Fibroblast of lung (primary cell): ENCODE measurements at regions not wholly inside any gene's neighbourhood (a gene's known extent, or its start where the extent isn't known, plus 50 kb on each side); places are given as distances from the start of the nearest gene placed in this dataset.

ENCODE experiments used
- DNase-seq, 2 donors: peaks; one replicate each; pipeline versions ENCODE4 v3.0.0 to v3.0.0-alpha.2; 2010; ENCODE audit warnings: low read depth in 2 of 2
- H2AFZ ChIP-seq: 2 replicates; pipeline ENCODE4 v1.5.1; 2012; ENCODE audit warnings: low read length, control low read depth, inconsistent platforms
- H3K27ac ChIP-seq: 2 replicates; pipeline ENCODE4 v1.5.1; 2011; ENCODE audit warnings: low read length, control low read depth; ENCODE audit not compliant: insufficient read depth
- H3K27me3 ChIP-seq: 2 replicates; pipeline ENCODE4 v1.5.1; 2011; ENCODE audit warnings: mild to moderate bottlenecking, low read length; ENCODE audit not compliant: control insufficient read depth, insufficient read depth
- H3K36me3 ChIP-seq: 2 replicates; pipeline ENCODE4 v1.5.1; 2011; ENCODE audit warnings: low read length; ENCODE audit not compliant: control insufficient read depth, insufficient read depth
- H3K4me1 ChIP-seq: 2 replicates; pipeline ENCODE4 v1.5.1; 2011; ENCODE audit warnings: low read length; ENCODE audit not compliant: control insufficient read depth, insufficient read depth; ENCODE audit errors: extremely low read depth
- H3K4me2 ChIP-seq: 2 replicates; pipeline ENCODE4 v1.5.1; 2011; ENCODE audit warnings: low read length, control low read depth; ENCODE audit not compliant: insufficient read depth; ENCODE audit errors: extremely low read depth
- H3K4me3 ChIP-seq, 4 experiments: fragments of 200-600 bp in 1 of 4; sonication (generic) in 1 of 4; replicated peaks in 1 of 4; 2 replicates each; pipeline ENCODE4 v1.5.1; 2011 to 2016; ENCODE audit warnings: low read length in 4 of 4, low read depth in 3 of 4, mild to moderate bottlenecking in 3 of 4, control low read depth in 2 of 4, inconsistent platforms in 1 of 4, mixed read lengths in 1 of 4; ENCODE audit not compliant: insufficient read depth in 1 of 4; ENCODE audit errors: control extremely low read depth in 1 of 4
- H3K79me2 ChIP-seq: 2 replicates; pipeline ENCODE4 v1.5.1; 2012; ENCODE audit warnings: mild to moderate bottlenecking, low read length, inconsistent platforms; ENCODE audit not compliant: control insufficient read depth, insufficient read depth
- H3K9ac ChIP-seq: 2 replicates; pipeline ENCODE4 v1.5.1; 2011; ENCODE audit warnings: mild to moderate bottlenecking, low read length, control low read depth; ENCODE audit not compliant: insufficient read depth
- H3K9me3 ChIP-seq: 2 replicates; pipeline ENCODE4 v1.5.1; 2012; ENCODE audit warnings: low read depth, low read length; ENCODE audit not compliant: control insufficient read depth, insufficient read depth
- H4K20me1 ChIP-seq: 2 replicates; pipeline ENCODE4 v1.5.1; 2011; ENCODE audit warnings: low read length; ENCODE audit not compliant: control insufficient read depth, insufficient read depth; ENCODE audit errors: extremely low read depth
- CTCF ChIP-seq, 2 donors: IDR thresholded peaks in 1 of 2; conservative IDR thresholded peaks in 1 of 2; 1 replicate in 1 of 2; 2 replicates in 1 of 2; pipeline ENCODE4 v1.5.1; 2011 to 2012; ENCODE audit warnings: low read length in 2 of 2, control low read depth in 1 of 2, inconsistent platforms in 1 of 2, low read depth in 1 of 2, mild to moderate bottlenecking in 1 of 2
- EZH2 ChIP-seq: IDR thresholded peaks from 2 replicates; pipeline ENCODE4 v1.5.1; 2012; ENCODE audit warnings: low read length, control low read depth, mild to moderate bottlenecking; ENCODE audit errors: missing control alignments

- H2AFZ ChIP-seq, result no peak overlapping the region
- H3K79me2 ChIP-seq, result no peaks in the 10 kb centered on the region
- H3K4me1 ChIP-seq, result no peaks in the 10 kb centered on the region
- no peak overlapping the region for H3K4me2 ChIP-seq
- no peak for DNase-seq
- no peak overlapping the region for H3K9ac ChIP-seq
- no peaks in the 10 kb centered on the region for H3K9me3 ChIP-seq
- TF ChIP-seq CTCF (conservative IDR thresholded peaks at IDR 0.05 in 1 of 2, IDR thresholded peaks at IDR 0.05 in 1 of 2; ENCODE audit: low read depth in 1 of 2, low read length in 2 of 2), result no peak
- H3K27me3 ChIP-seq, result no peaks in the 10 kb centered on the region
- no peak overlapping the region for H3K4me3 ChIP-seq
- H3K36me3 ChIP-seq, result no peaks in the 10 kb centered on the region
- no peak overlapping the region for H3K27ac ChIP-seq
- no peaks in the 10 kb centered on the region for H4K20me1 ChIP-seq
These were observed 74.9 kb upstream of the ZNF280D start for GRCh38 chr15:56808160-56808559.

GRCh38 chr15:56806148-56806536, 72.8 kb upstream of the ZNF280D start:
- Histone ChIP-seq H3K36me3 (no peaks in the 10 kb centered on the region), H3K79me2 (no peaks in the 10 kb centered on the region), H3K9ac (no peak overlapping the region), H3K4me3 (peak overlapping the region in 2 of 4 experiments; percentile 22 to 46), H3K27ac (no peak overlapping the region), H2AFZ (no peak overlapping the region), H3K4me1 (no peaks in the 10 kb centered on the region), H3K27me3 (no peaks in the 10 kb centered on the region), H3K9me3 (no peaks in the 10 kb centered on the region), H4K20me1 (no peaks in the 10 kb centered on the region), H3K4me2 (peak overlapping the region; percentile 51)
- no peak for DNase-seq
- TF ChIP-seq EZH2 (no peak), CTCF (conservative IDR thresholded peaks at IDR 0.05 in 1 of 2, IDR thresholded peaks at IDR 0.05 in 1 of 2; ENCODE audit: low read depth in 1 of 2, low read length in 2 of 2) (no peak)

GRCh38 chr15:56805466-56806147, 72.3 kb upstream of the ZNF280D start:
- H2AFZ ChIP-seq, result no peak overlapping the region
- no peak overlapping the region for H3K9ac ChIP-seq

More at GRCh38 chr15:56805466-56806147, 72.3 kb upstream of the ZNF280D start:
- Histone ChIP-seq H3K79me2 (no peaks in the 10 kb centered on the region), H3K4me1 (no peaks in the 10 kb centered on the region), H4K20me1 (no peaks in the 10 kb centered on the region), H3K4me3 (peak overlapping the region in 2 of 4 experiments; percentile 22 to 46), H3K27ac (no peak overlapping the region), H3K27me3 (no peaks in the 10 kb centered on the region), H3K36me3 (no peaks in the 10 kb centered on the region), H3K9me3 (no peaks in the 10 kb centered on the region), H3K4me2 (peak overlapping the region; percentile 51)
- TF ChIP-seq CTCF (conservative IDR thresholded peaks at IDR 0.05 in 1 of 2, IDR thresholded peaks at IDR 0.05 in 1 of 2; ENCODE audit: low read depth in 1 of 2, low read length in 2 of 2) (no peak), EZH2 (no peak)
- DNase-seq, result peak; percentile 82 to 93
